ENCODE measurements at regions not wholly inside any gene's neighbourhood (a gene's known extent, or its start where the extent isn't known, plus 50 kb on each side); places are given as distances from the start of the nearest gene placed in this dataset.

DNA sequence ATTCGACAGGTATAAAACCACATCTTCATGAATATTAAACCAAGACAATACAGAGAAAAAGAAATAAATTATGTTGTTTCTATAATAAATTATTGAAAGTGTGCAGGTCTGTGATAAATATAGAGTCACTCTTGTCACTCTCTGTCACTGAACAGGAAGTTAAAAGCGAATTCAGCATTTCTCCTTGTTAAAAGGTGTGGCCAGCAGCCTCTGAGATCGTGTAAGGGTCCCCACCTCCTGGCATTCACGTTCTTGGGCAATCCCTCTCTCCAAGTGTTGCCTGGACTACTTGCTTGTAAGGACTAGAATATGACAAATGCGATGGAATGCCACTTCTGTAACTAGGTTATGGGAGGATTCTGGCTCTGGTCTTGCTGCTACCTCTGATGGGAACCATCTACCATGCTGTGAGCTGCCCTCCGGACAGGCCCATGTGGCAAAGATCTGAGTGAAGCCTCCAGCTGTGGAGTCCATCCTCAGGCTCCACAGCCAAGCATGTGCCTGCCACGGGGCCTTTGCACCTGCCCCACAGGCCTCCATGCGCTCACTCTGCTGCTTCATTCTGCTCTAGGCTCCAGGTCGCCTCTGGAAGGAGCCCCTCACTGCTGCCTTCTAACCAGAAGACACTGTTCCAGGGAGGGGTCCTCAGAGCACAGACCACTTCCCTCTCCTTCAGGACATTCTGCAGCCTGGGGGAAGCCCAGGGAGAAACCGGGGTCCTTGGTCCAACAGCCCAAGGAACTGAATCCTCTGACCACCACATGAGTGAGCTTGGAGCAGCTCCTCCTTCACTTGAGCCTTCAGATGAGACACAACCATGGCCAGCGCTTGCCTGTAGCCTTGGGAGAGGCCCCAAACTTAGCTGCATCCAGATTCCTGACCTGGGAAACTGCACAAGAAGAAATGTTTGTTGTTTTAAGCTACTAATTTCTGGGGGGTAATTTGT, 202.9 kb upstream of the HDAC4 start:
- Histone ChIP-seq H3K4me1 (ENCODE audit: control insufficient read depth in 1 of 2, insufficient read depth in 1 of 2, low read depth in 1 of 2, low read length in 1 of 2) (peaks cover 52 to 56% of the 10 kb centered on the region in 2 experiments), H3K9me3 (no peaks in the 10 kb centered on the region), H3K36me3 (no peaks in the 10 kb centered on the region), H3K4me3 (ENCODE audit: low read depth in 1 of 2, low read length in 1 of 2) (no peak overlapping the region), H3K27me3 (no peaks in the 10 kb centered on the region), H3K27ac (no peak overlapping the region)
- TF ChIP-seq, protein P1, sequence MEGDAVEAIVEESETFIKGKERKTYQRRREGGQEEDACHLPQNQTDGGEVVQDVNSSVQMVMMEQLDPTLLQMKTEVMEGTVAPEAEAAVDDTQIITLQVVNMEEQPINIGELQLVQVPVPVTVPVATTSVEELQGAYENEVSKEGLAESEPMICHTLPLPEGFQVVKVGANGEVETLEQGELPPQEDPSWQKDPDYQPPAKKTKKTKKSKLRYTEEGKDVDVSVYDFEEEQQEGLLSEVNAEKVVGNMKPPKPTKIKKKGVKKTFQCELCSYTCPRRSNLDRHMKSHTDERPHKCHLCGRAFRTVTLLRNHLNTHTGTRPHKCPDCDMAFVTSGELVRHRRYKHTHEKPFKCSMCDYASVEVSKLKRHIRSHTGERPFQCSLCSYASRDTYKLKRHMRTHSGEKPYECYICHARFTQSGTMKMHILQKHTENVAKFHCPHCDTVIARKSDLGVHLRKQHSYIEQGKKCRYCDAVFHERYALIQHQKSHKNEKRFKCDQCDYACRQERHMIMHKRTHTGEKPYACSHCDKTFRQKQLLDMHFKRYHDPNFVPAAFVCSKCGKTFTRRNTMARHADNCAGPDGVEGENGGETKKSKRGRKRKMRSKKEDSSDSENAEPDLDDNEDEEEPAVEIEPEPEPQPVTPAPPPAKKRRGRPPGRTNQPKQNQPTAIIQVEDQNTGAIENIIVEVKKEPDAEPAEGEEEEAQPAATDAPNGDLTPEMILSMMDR (IDR thresholded peaks at IDR 0.05), result no peak

DNA sequence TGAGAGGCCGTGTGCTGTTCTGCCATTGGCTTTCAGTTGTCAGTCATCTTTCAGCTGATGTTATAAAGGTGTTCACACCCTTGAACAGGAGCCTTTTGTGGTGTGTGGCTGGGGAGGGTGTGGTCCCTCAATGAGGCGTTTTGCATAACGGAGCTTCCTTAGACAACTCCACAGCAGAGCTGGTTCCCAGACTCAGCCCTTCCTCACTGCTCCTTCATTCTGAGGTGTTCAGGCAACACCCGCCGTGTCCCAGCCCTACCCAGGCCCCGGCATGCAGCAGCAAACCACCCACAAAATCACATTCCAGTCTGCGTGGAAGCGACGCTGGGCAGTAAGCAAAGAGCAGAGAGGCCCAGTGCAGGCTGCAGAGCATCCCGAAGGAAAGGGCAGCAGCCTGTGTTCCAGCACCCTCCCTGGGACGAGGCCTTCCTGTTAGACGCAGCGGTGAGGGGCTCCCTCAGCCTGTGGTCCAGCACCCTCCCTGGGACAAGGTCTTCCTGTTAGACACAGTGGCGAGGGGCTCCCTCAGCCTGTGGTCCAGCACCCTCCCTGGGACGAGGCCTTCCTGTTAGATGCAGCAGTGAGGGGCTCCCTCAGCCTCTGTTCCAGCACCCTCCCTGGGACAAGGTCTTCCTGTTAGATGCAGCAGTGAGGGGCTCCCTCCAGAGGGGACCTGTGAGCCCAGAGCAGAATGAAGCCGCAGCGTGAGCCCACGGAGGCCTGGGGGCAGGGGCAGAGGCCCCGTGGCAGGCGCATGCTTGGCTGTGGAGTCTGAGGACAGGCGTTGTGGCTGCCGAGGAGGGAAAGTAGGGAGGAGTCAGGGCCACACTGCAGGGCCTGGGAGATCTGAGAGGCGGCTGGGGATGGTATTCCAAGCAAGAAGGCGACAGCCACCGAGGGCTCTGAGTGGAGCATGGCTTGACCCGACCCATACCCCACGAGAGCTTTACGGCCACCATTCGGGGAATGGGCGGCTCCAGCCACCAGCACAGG, 201.8 kb upstream of the HDAC4 start:
- TF ChIP-seq, protein P1 (IDR thresholded peaks at IDR 0.05), result no peak
- no peak overlapping the region for H3K27ac ChIP-seq
- H3K9me3 ChIP-seq, result no peaks in the 10 kb centered on the region
- no peaks in the 10 kb centered on the region for H3K27me3 ChIP-seq
- H3K36me3 ChIP-seq, result no peaks in the 10 kb centered on the region
- peaks cover 42 to 49% of the 10 kb centered on the region in 2 experiments for H3K4me1 ChIP-seq (ENCODE audit: control insufficient read depth in 1 of 2, insufficient read depth in 1 of 2, low read depth in 1 of 2, low read length in 1 of 2)
- no peak overlapping the region for H3K4me3 ChIP-seq (ENCODE audit: low read depth in 1 of 2, low read length in 1 of 2)

DNA sequence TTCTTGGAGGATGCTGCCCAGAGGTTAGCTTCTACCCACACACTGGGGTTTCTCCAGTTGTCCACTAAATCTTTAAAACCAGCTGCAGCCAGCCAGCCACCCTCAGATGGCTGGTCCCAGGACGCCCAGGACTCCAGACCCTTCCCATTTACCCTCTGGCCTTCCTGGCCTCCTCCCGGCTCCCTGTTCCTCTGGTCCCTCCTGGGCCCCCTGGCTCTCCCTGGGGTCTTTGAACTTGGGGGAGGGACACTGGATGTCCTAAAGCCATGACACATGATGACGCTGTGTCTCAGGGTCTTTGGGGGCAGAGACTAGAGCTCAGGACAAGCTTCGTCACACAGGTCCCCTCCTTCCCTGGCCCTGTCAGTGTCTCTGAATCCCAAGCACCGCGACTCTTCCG, 201.1 kb upstream of the HDAC4 start:
- no peaks in the 10 kb centered on the region for H3K27me3 ChIP-seq
- no peak overlapping the region for H3K4me3 ChIP-seq (ENCODE audit: low read depth in 1 of 2, low read length in 1 of 2)
- TF ChIP-seq, protein P1 (IDR thresholded peaks at IDR 0.05), result no peak
- H3K9me3 ChIP-seq, result no peaks in the 10 kb centered on the region
- H3K27ac ChIP-seq, result no peak overlapping the region
- H3K36me3 ChIP-seq, result no peaks in the 10 kb centered on the region
- H3K4me1 ChIP-seq (ENCODE audit: control insufficient read depth in 1 of 2, insufficient read depth in 1 of 2, low read depth in 1 of 2, low read length in 1 of 2), result peaks cover 35 to 42% of the 10 kb centered on the region in 2 experiments

DNA sequence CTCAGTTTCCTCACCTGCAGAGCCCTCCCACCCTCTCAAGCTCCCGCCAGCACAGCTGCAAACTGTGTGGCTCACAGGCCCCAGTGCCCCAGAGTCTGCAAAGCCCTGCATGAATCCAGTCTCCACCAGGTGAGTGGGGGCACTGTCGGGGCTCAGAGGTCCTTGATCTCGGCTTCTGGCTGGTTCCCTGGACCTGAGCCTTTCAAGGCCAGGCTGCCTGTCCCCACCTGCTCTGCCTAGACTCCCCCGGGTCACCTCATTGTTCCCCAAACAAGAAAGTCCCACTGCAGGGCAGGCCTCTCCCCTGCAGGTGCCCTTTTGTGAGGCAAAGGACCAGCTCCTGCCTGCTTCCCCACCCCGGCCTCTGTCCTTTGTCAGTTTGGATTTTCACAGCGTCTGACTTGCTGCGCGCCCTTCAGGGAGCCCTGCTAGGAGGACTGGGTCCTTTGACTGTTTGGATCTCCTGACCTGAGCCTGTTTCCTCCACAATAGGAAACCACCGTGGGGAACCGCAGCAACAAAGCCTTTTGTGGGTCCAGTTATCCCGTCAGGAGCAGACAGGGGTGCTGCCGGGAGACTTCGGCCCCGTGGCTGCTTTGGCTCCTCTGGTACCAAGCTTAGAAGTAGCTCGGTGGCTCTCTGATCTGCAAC, 200.5 kb upstream of the HDAC4 start:
- H3K36me3 ChIP-seq, result no peaks in the 10 kb centered on the region
- H3K27me3 ChIP-seq, result no peaks in the 10 kb centered on the region
- TF ChIP-seq, protein P1 (IDR thresholded peaks at IDR 0.05), result no peak
- no peak overlapping the region for H3K27ac ChIP-seq
- no peaks in the 10 kb centered on the region for H3K9me3 ChIP-seq
- no peak overlapping the region for H3K4me3 ChIP-seq (ENCODE audit: low read depth in 1 of 2, low read length in 1 of 2)
- peaks cover 29 to 36% of the 10 kb centered on the region in 2 experiments for H3K4me1 ChIP-seq (ENCODE audit: control insufficient read depth in 1 of 2, insufficient read depth in 1 of 2, low read depth in 1 of 2, low read length in 1 of 2)

DNA sequence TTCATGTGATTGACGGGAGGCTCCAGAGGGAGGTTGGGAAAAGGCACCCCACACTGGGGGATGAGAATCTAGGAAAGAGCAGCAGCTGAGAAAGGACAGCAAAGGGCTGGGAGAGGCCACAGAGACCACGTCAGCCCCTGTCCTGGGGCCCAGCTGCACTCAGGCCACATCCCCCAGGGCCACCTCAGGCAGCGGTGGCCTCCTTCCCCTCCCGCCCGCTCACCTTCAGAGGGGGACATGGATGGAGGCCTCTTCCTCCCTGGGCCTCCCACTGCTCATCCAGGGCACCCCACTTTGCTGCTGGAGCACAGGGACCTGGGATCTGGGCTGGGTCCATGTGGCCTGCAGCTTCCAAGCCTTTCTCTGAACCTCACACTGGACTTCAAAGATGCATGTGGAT, 199.8 kb upstream of the HDAC4 start:
- H3K27ac ChIP-seq, result no peak overlapping the region
- TF ChIP-seq, protein P1 (IDR thresholded peaks at IDR 0.05), result no peak
- no peaks in the 10 kb centered on the region for H3K36me3 ChIP-seq
- no peaks in the 10 kb centered on the region for H3K9me3 ChIP-seq
- no peaks in the 10 kb centered on the region for H3K27me3 ChIP-seq
- peaks cover 22 to 29% of the 10 kb centered on the region in 2 experiments for H3K4me1 ChIP-seq (ENCODE audit: control insufficient read depth in 1 of 2, insufficient read depth in 1 of 2, low read depth in 1 of 2, low read length in 1 of 2)
- no peak overlapping the region for H3K4me3 ChIP-seq (ENCODE audit: low read depth in 1 of 2, low read length in 1 of 2)
